Ishikawa (cell line): ENCODE measurements at regions not wholly inside any gene's neighbourhood (a gene's known extent, or its start where the extent isn't known, plus 50 kb on each side); places are given as distances from the start of the nearest gene placed in this dataset.

Experiments
- CEBPB ChIP-seq: IDR thresholded peaks from 2 replicates; pipeline ENCODE4 v1.6.1; 2012
- CREB1 ChIP-seq: IDR thresholded peaks from 2 replicates; pipeline ENCODE4 v1.6.1; 2012; ENCODE audit warnings: low read depth
- EGR1 ChIP-seq: IDR thresholded peaks from 2 replicates; pipeline ENCODE4 v1.6.1; 2012
- EP300 ChIP-seq: IDR thresholded peaks from 2 replicates; pipeline ENCODE4 v1.6.1; 2012; ENCODE audit warnings: borderline replicate concordance
- FOXM1 ChIP-seq: IDR thresholded peaks from 2 replicates; pipeline ENCODE4 v1.6.1; 2012; ENCODE audit warnings: low read depth, borderline replicate concordance
- NFIC ChIP-seq: IDR thresholded peaks from 2 replicates; pipeline ENCODE4 v1.6.1; 2012
- RAD21 ChIP-seq: IDR thresholded peaks from 2 replicates; pipeline ENCODE4 v1.6.1; 2012; ENCODE audit warnings: low read depth
- TAF1 ChIP-seq: IDR thresholded peaks from 2 replicates; pipeline ENCODE4 v1.6.1; 2012; ENCODE audit warnings: low read depth, mild to moderate bottlenecking
- TCF12 ChIP-seq: IDR thresholded peaks from 2 replicates; pipeline ENCODE4 v1.6.1; 2012; ENCODE audit warnings: low read depth
- TEAD4 ChIP-seq: IDR thresholded peaks from 2 replicates; pipeline ENCODE4 v1.6.1; 2012
- USF1 ChIP-seq: IDR thresholded peaks from 2 replicates; pipeline ENCODE4 v1.6.1; 2012
- YY1 ChIP-seq: IDR thresholded peaks from 2 replicates; pipeline ENCODE4 v1.6.1; 2012; ENCODE audit warnings: low read depth
- ZBTB7A ChIP-seq: IDR thresholded peaks from 2 replicates; pipeline ENCODE4 v1.6.1; 2012; ENCODE audit warnings: low read depth
- TF ChIP-seq, protein P1 (sequence below): IDR thresholded peaks from 2 replicates; pipeline ENCODE4 v1.6.1; 2012; ENCODE audit warnings: low read depth, mild to moderate bottlenecking
- TF ChIP-seq, protein P2 (sequence below): IDR thresholded peaks from 2 replicates; pipeline ENCODE4 v1.6.1; 2012

GRCh38 chr12:77362509-77363210 is 297.3 kb upstream of the E2F7 start:
- TF ChIP-seq, protein P1, sequence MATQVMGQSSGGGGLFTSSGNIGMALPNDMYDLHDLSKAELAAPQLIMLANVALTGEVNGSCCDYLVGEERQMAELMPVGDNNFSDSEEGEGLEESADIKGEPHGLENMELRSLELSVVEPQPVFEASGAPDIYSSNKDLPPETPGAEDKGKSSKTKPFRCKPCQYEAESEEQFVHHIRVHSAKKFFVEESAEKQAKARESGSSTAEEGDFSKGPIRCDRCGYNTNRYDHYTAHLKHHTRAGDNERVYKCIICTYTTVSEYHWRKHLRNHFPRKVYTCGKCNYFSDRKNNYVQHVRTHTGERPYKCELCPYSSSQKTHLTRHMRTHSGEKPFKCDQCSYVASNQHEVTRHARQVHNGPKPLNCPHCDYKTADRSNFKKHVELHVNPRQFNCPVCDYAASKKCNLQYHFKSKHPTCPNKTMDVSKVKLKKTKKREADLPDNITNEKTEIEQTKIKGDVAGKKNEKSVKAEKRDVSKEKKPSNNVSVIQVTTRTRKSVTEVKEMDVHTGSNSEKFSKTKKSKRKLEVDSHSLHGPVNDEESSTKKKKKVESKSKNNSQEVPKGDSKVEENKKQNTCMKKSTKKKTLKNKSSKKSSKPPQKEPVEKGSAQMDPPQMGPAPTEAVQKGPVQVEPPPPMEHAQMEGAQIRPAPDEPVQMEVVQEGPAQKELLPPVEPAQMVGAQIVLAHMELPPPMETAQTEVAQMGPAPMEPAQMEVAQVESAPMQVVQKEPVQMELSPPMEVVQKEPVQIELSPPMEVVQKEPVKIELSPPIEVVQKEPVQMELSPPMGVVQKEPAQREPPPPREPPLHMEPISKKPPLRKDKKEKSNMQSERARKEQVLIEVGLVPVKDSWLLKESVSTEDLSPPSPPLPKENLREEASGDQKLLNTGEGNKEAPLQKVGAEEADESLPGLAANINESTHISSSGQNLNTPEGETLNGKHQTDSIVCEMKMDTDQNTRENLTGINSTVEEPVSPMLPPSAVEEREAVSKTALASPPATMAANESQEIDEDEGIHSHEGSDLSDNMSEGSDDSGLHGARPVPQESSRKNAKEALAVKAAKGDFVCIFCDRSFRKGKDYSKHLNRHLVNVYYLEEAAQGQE: no peak
- TF ChIP-seq TEAD4 (no peak), ZBTB7A (no peak), EGR1 (no peak), NFIC (no peak)
- TF ChIP-seq, protein P2, sequence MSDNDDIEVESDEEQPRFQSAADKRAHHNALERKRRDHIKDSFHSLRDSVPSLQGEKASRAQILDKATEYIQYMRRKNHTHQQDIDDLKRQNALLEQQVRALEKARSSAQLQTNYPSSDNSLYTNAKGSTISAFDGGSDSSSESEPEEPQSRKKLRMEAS: no peak

DNA sequence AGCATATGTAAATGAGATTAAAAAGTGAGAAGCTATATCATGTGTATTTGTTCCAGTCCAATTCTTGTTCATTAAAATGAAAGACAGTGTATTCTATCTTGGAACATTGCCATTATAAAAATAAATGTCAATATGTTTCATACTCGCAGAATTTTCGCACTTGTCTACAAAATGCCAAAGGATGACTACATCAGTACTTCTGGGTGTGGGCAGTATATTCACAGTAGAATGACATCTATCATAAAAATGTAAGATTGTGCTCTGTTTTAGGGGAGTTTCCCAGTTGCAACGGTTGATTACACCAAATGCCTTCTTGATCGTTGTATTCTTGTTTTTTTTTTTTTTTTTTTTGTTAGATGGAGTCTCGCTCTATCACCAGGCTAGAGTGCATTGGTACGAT is 292.3 kb upstream of the E2F7 start:
- TF ChIP-seq TCF12: no peak
- no peak for TF ChIP-seq RAD21
- no peak for TF ChIP-seq FOXM1
- no peak for TF ChIP-seq YY1
- no peak for TF ChIP-seq USF1
- TF ChIP-seq TAF1: no peak
- TF ChIP-seq, protein P2: no peak
- TF ChIP-seq CEBPB: no peak
- no peak for TF ChIP-seq EGR1
- no peak for TF ChIP-seq NFIC
- no peak for TF ChIP-seq EP300
- no peak for TF ChIP-seq ZBTB7A
- no peak for TF ChIP-seq TEAD4
- TF ChIP-seq, protein P1: no peak

DNA sequence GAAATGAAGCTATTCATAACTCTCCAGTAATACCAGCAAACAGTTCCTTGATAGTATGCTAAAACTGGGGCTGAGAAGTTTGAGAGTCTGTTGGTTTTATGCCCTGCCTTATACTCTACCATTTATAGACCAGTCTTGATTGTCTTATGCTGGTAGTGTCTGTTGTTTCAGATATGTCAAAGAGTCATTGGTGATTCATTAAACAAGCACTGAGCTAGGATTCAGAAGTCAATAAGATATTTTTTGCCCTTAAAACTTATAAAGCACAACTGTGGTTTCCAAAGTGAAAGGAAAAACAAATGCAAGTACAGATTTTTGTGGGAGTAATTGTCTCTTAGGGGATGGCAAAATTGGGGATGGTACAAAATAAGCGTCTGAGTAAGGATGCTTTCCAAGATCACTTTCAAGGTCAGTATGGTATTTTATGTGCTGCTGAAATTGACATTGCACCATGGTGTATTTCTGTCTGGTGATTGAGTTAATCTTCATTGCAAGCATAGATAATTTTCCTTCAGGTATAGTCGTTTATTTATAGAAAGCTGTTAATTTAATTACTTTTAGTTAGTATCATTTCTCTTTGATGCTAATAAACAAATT is 289.5 kb upstream of the E2F7 start:
- TF ChIP-seq TEAD4 (no peak), RAD21 (no peak), CREB1 (no peak), YY1 (no peak), NFIC (no peak), ZBTB7A (no peak), TAF1 (no peak), TCF12 (no peak), EGR1 (no peak), EP300 (no peak), FOXM1 (no peak), USF1 (no peak), CEBPB (no peak)
- TF ChIP-seq, protein P1: no peak
- TF ChIP-seq, protein P2: no peak

DNA sequence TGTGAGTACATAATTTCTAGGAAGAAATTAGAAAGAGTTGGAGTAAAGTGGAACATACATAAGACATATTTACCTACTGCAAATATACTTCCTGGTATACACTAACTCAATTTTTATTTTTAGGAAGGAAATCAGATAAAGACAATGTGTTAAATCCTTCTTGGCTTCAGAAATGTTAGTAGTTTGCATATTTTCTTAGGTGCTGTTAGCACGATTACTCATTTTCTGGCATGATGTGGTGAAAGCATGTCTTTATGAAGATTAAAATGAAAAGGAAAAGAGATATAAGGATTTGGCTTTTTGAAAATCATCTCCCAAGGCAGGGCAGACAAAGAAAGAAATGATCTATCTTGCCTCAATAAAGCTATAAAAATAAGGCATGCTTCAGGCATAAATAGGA is 287.6 kb upstream of the E2F7 start:
- TF ChIP-seq, protein P1: no peak
- TF ChIP-seq EGR1: no peak
- TF ChIP-seq TAF1: no peak
- no peak for TF ChIP-seq ZBTB7A
- TF ChIP-seq RAD21: no peak
- no peak for TF ChIP-seq TEAD4
- TF ChIP-seq CREB1: no peak
- TF ChIP-seq FOXM1: no peak
- TF ChIP-seq USF1: no peak
- no peak for TF ChIP-seq EP300
- TF ChIP-seq, protein P2: no peak
- no peak for TF ChIP-seq TCF12
- no peak for TF ChIP-seq YY1
- no peak for TF ChIP-seq NFIC
- no peak for TF ChIP-seq CEBPB
